GM23338 (cell line): ENCODE measurements at regions not wholly inside any gene's neighbourhood (a gene's known extent, or its start where the extent isn't known, plus 50 kb on each side); places are given as distances from the start of the nearest gene placed in this dataset.

ENCODE experiments used
- ATAC-seq: fragments of 200-7000 bp; cut with Tn5 transposase; 3 replicates; pipeline ENCODE4 v1.9.1; 2020
- DNase-seq: peaks from one replicate; pipeline ENCODE4 v3.0.0-alpha.2; 2015; ENCODE audit warnings: low spot score
- H2AFZ ChIP-seq: fragments of 200-600 bp; sonication (generic); 2 replicates; pipeline ENCODE4 v1.8.0; 2016; ENCODE audit warnings: antibody characterized with exemption, mild to moderate bottlenecking, moderate library complexity
- H3F3A ChIP-seq: fragments of 200-600 bp; sonication (generic); replicated peaks from 2 replicates; pipeline ENCODE4 v1.8.0; 2017; ENCODE audit warnings: antibody characterized with exemption, mixed run types, low read depth
- H3K27ac ChIP-seq: fragments of 200-600 bp; sonication (generic); 2 replicates; pipeline ENCODE4 v1.6.1; 2016; ENCODE audit warnings: low read depth
- H3K27me3 ChIP-seq: fragments of 200-600 bp; sonication (generic); 2 replicates; pipeline ENCODE4 v1.8.0; 2016; ENCODE audit warnings: mild to moderate bottlenecking, mixed run types, moderate library complexity; ENCODE audit not compliant: insufficient read depth
- H3K36me3 ChIP-seq: fragments of 200-600 bp; sonication (generic); 2 replicates; pipeline ENCODE4 v1.8.0; 2016; ENCODE audit warnings: mild to moderate bottlenecking; ENCODE audit not compliant: insufficient read depth
- H3K4me1 ChIP-seq: fragments of 200-600 bp; sonication (generic); 2 replicates; pipeline ENCODE4 v1.8.0; 2016; ENCODE audit warnings: mild to moderate bottlenecking, moderate library complexity; ENCODE audit not compliant: insufficient read depth
- H3K4me2 ChIP-seq: fragments of 200-600 bp; sonication (generic); 2 replicates; pipeline ENCODE4 v1.7.1; 2017; ENCODE audit warnings: mixed run types
- H3K4me3 ChIP-seq: fragments of 200-600 bp; sonication (generic); 2 replicates; pipeline ENCODE4 v1.6.1; 2016; ENCODE audit warnings: mixed run types
- H3K79me2 ChIP-seq: fragments of 200-600 bp; sonication (generic); replicated peaks from 2 replicates; pipeline ENCODE4 v1.8.0; 2017; ENCODE audit warnings: mild to moderate bottlenecking; ENCODE audit not compliant: insufficient read depth
- H3K9me2 ChIP-seq: fragments of 200-600 bp; sonication (generic); 2 replicates; pipeline ENCODE4 v1.8.0; 2017; ENCODE audit not compliant: insufficient read depth
- H4K20me1 ChIP-seq: fragments of 200-600 bp; sonication (generic); replicated peaks from 2 replicates; pipeline ENCODE4 v1.8.0; 2017; ENCODE audit warnings: mild to moderate bottlenecking; ENCODE audit not compliant: insufficient read depth
- H3K27ac Mint-ChIP-seq: 2 replicates; pipeline ENCODE4 v1.8.0; 2020; ENCODE audit warnings: inconsistent platforms, mild to moderate bottlenecking, moderate library complexity, mixed read lengths
- H3K27me3 Mint-ChIP-seq: 3 replicates; pipeline ENCODE4 v1.8.0; 2022; ENCODE audit warnings: low read depth, mild to moderate bottlenecking, moderate library complexity, mixed read lengths, inconsistent platforms; ENCODE audit not compliant: insufficient read depth, poor library complexity
- H3K36me3 Mint-ChIP-seq: 3 replicates; pipeline ENCODE4 v1.8.0; 2021; ENCODE audit warnings: low read depth, mild to moderate bottlenecking, inconsistent platforms, moderate library complexity, mixed read lengths
- H3K4me1 Mint-ChIP-seq: 3 replicates; pipeline ENCODE4 v1.8.0; 2020; ENCODE audit warnings: mild to moderate bottlenecking, inconsistent platforms, mixed read lengths
- H3K4me3 Mint-ChIP-seq: 3 replicates; pipeline ENCODE4 v1.8.0; 2021; ENCODE audit warnings: moderate library complexity, mild to moderate bottlenecking, inconsistent platforms, mixed read lengths
- H3K9me3 Mint-ChIP-seq: 3 replicates; pipeline ENCODE4 v1.8.0; 2020; ENCODE audit warnings: moderate library complexity, mild to moderate bottlenecking, inconsistent platforms, mixed read lengths
- CREB1 ChIP-seq: fragments of 250-450 bp; sonication (Bioruptor Pico); IDR thresholded peaks from 2 replicates; pipeline ENCODE4 v1.5.0; 2020; ENCODE audit warnings: low read depth, mild to moderate bottlenecking, moderate library complexity
- EZH2 ChIP-seq: fragments of 200-600 bp; sonication (generic); IDR thresholded peaks from one replicate; pipeline ENCODE4 v1.8.0; 2017; ENCODE audit warnings: antibody characterized with exemption, mild to moderate bottlenecking, low read depth; ENCODE audit not compliant: unreplicated experiment
- EZH2phosphoT487 ChIP-seq: fragments of 200-600 bp; sonication (generic); IDR thresholded peaks from one replicate; pipeline ENCODE4 v1.8.1; 2018; ENCODE audit warnings: antibody characterized with exemption; ENCODE audit not compliant: unreplicated experiment
- JUNB ChIP-seq: IDR thresholded peaks from one replicate; pipeline ENCODE4 v1.6.1; 2016; ENCODE audit warnings: antibody characterized with exemption; ENCODE audit not compliant: unreplicated experiment
- POLR2AphosphoS5 ChIP-seq: IDR thresholded peaks from 2 replicates; pipeline ENCODE4 v1.6.1; 2016; ENCODE audit warnings: antibody characterized with exemption, low read depth
- REST ChIP-seq: IDR thresholded peaks from one replicate; pipeline ENCODE4 v1.6.1; 2018; ENCODE audit warnings: antibody characterized with exemption; ENCODE audit not compliant: unreplicated experiment
- STAT1 ChIP-seq: IDR thresholded peaks from one replicate; pipeline ENCODE4 v1.6.1; 2016; ENCODE audit warnings: antibody characterized with exemption; ENCODE audit not compliant: unreplicated experiment
- ZNF331 ChIP-seq: fragments of 250-450 bp; sonication (Bioruptor Pico); IDR thresholded peaks from 2 replicates; pipeline ENCODE4 v1.5.0; 2020; ENCODE audit warnings: low read depth, mild to moderate bottlenecking, moderate library complexity
- TF ChIP-seq, protein P1 (sequence below): fragments of 250-450 bp; sonication (Bioruptor Pico); IDR thresholded peaks from 2 replicates; pipeline ENCODE4 v1.5.0; 2020; ENCODE audit warnings: mild to moderate bottlenecking, moderate library complexity

DNA sequence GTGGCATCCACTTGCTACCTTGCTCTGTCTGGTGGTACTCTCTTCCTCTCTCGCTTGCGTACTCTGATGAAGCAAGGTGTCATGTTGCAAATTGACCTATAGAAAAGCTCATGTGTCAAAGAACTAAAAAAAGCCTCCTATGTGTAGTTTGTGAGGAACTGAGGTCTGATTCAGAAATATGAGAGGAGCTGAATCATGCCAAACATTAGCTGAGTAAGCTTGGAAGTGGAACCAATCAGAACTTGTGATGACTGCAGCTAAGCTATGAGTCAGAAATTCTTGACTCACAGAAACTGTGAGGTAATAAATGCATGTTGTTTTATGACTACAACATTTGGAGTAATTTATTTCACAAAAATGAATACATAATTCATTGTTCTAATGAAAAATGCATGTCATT, 2138.8 kb downstream of the PCDH7 start:
- DNase-seq = no peak
- H3K4me3 Mint-ChIP-seq = no peak overlapping the region
- Histone ChIP-seq H3K79me2 (no peaks in the 10 kb centered on the region), H2AFZ (no peak overlapping the region), H3F3A (no peaks in the 10 kb centered on the region), H3K27me3 (no peaks in the 10 kb centered on the region), H3K4me2 (no peak overlapping the region), H3K36me3 (peaks cover 3% of the 10 kb centered on the region; the same call in 1 of the 2 replicates), H3K4me1 (no peaks in the 10 kb centered on the region), H4K20me1 (no peaks in the 10 kb centered on the region), H3K27ac (no peak overlapping the region), H3K4me3 (no peak overlapping the region), H3K9me2 (0 out of 2 replicates have a peak, but pooled peaks cover 3% of the 10 kb centered on the region)
- no peak for TF ChIP-seq JUNB
- TF ChIP-seq EZH2 = no peak
- TF ChIP-seq POLR2AphosphoS5 = no peak
- TF ChIP-seq, protein P1, sequence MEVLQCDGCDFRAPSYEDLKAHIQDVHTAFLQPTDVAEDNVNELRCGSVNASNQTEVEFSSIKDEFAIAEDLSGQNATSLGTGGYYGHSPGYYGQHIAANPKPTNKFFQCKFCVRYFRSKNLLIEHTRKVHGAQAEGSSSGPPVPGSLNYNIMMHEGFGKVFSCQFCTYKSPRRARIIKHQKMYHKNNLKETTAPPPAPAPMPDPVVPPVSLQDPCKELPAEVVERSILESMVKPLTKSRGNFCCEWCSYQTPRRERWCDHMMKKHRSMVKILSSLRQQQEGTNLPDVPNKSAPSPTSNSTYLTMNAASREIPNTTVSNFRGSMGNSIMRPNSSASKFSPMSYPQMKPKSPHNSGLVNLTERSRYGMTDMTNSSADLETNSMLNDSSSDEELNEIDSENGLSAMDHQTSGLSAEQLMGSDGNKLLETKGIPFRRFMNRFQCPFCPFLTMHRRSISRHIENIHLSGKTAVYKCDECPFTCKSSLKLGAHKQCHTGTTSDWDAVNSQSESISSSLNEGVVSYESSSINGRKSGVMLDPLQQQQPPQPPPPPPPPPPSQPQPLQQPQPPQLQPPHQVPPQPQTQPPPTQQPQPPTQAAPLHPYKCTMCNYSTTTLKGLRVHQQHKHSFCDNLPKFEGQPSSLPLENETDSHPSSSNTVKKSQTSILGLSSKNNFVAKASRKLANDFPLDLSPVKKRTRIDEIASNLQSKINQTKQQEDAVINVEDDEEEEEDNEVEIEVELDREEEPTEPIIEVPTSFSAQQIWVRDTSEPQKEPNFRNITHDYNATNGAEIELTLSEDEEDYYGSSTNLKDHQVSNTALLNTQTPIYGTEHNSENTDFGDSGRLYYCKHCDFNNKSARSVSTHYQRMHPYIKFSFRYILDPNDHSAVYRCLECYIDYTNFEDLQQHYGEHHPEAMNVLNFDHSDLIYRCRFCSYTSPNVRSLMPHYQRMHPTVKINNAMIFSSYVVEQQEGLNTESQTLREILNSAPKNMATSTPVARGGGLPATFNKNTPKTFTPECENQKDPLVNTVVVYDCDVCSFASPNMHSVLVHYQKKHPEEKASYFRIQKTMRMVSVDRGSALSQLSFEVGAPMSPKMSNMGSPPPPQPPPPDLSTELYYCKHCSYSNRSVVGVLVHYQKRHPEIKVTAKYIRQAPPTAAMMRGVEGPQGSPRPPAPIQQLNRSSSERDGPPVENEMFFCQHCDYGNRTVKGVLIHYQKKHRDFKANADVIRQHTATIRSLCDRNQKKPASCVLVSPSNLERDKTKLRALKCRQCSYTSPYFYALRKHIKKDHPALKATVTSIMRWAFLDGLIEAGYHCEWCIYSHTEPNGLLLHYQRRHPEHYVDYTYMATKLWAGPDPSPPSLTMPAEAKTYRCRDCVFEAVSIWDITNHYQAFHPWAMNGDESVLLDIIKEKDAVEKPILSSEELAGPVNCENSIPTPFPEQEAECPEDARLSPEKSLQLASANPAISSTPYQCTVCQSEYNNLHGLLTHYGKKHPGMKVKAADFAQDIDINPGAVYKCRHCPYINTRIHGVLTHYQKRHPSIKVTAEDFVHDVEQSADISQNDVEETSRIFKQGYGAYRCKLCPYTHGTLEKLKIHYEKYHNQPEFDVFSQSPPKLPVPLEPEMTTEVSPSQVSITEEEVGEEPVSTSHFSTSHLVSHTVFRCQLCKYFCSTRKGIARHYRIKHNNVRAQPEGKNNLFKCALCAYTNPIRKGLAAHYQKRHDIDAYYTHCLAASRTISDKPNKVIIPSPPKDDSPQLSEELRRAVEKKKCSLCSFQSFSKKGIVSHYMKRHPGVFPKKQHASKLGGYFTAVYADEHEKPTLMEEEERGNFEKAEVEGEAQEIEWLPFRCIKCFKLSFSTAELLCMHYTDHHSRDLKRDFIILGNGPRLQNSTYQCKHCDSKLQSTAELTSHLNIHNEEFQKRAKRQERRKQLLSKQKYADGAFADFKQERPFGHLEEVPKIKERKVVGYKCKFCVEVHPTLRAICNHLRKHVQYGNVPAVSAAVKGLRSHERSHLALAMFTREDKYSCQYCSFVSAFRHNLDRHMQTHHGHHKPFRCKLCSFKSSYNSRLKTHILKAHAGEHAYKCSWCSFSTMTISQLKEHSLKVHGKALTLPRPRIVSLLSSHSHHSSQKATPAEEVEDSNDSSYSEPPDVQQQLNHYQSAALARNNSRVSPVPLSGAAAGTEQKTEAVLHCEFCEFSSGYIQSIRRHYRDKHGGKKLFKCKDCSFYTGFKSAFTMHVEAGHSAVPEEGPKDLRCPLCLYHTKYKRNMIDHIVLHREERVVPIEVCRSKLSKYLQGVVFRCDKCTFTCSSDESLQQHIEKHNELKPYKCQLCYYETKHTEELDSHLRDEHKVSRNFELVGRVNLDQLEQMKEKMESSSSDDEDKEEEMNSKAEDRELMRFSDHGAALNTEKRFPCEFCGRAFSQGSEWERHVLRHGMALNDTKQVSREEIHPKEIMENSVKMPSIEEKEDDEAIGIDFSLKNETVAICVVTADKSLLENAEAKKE (CRISPR knock-in tag) = no peak
- TF ChIP-seq CREB1 (CRISPR knock-in tag) = no peak
- TF ChIP-seq STAT1 = no peak
- no peak for TF ChIP-seq ZNF331 (CRISPR knock-in tag)
- TF ChIP-seq REST = no peak
- no peak for TF ChIP-seq EZH2phosphoT487
- H3K4me1 Mint-ChIP-seq = no peaks in the 10 kb centered on the region
- ATAC-seq = no peak
- no peaks in the 10 kb centered on the region for H3K36me3 Mint-ChIP-seq
- no peaks in the 10 kb centered on the region for H3K27me3 Mint-ChIP-seq
- H3K27ac Mint-ChIP-seq = no peak overlapping the region
- H3K9me3 Mint-ChIP-seq = no peaks in the 10 kb centered on the region; the same call in 2 of the 3 replicates
